22Rv1 (cell line): ENCODE measurements at regions not wholly inside any gene's neighbourhood (a gene's known extent, or its start where the extent isn't known, plus 50 kb on each side); places are given as distances from the start of the nearest gene placed in this dataset.

Experiments
- ZFX ChIP-seq: fragments of 450-650 bp; IDR thresholded peaks from 2 replicates; pipeline ENCODE4 v1.6.1; 2017; ENCODE audit warnings: antibody characterized with exemption, borderline replicate concordance
- TF ChIP-seq, protein P1 (sequence below): fragments of 450-650 bp; IDR thresholded peaks from 2 replicates; pipeline ENCODE4 v1.5.1; 2017; ENCODE audit warnings: mild to moderate bottlenecking

DNA sequence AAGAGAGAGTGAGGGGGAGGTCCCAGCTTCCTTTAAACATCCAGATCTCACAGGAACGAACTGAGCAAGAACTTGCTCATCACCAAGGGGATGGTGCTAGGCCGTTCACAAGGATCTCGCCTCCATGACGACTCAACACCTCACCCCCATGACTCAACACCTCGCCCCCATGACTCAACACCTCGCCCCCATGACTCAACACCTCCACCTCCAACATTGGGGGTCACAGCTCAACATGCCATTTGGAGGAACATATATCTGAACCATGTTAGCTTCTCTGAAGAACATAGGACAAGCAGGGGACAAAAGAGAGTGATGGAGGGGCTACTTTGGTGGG is 66.0 kb upstream of the LHX5 start:
- TF ChIP-seq, protein P1, sequence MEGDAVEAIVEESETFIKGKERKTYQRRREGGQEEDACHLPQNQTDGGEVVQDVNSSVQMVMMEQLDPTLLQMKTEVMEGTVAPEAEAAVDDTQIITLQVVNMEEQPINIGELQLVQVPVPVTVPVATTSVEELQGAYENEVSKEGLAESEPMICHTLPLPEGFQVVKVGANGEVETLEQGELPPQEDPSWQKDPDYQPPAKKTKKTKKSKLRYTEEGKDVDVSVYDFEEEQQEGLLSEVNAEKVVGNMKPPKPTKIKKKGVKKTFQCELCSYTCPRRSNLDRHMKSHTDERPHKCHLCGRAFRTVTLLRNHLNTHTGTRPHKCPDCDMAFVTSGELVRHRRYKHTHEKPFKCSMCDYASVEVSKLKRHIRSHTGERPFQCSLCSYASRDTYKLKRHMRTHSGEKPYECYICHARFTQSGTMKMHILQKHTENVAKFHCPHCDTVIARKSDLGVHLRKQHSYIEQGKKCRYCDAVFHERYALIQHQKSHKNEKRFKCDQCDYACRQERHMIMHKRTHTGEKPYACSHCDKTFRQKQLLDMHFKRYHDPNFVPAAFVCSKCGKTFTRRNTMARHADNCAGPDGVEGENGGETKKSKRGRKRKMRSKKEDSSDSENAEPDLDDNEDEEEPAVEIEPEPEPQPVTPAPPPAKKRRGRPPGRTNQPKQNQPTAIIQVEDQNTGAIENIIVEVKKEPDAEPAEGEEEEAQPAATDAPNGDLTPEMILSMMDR: no peak
- TF ChIP-seq ZFX: no peak
